ENCODE measurements at regions not wholly inside any gene's neighbourhood (a gene's known extent, or its start where the extent isn't known, plus 50 kb on each side); places are given as distances from the start of the nearest gene placed in this dataset.

- DNase-seq (ENCODE audit: low read depth in 2 of 2) = no peak
Observed at GRCh38 chr13:63209330-63210017, 1793.8 kb upstream of the PCDH20 start.

GRCh38 chr13:63208826-63209225 lies 1793.2 kb upstream of the PCDH20 start:
- no peak for DNase-seq (ENCODE audit: low read depth in 2 of 2)

- DNase-seq (ENCODE audit: low read depth in 2 of 2) = no peak
Observed at GRCh38 chr13:63206461-63206860, 1790.8 kb upstream of the PCDH20 start.

- DNase-seq (ENCODE audit: low read depth in 2 of 2) = no peak
Observed at GRCh38 chr13:63201493-63201892, 1785.8 kb upstream of the PCDH20 start.

- DNase-seq (ENCODE audit: low read depth in 2 of 2) = no peak
Observed at GRCh38 chr13:63199508-63199907, 1783.9 kb upstream of the PCDH20 start.

GRCh38 chr13:63198071-63198470 lies 1782.4 kb upstream of the PCDH20 start:
- no peak for DNase-seq (ENCODE audit: low read depth in 2 of 2)

- no peak for DNase-seq (ENCODE audit: low read depth in 2 of 2)
Observed at GRCh38 chr13:63195726-63196125, 1780.1 kb upstream of the PCDH20 start.

GRCh38 chr13:63190742-63191141 lies 1775.1 kb upstream of the PCDH20 start:
- DNase-seq (ENCODE audit: low read depth in 2 of 2) = no peak

GRCh38 chr13:63190219-63190618 lies 1774.6 kb upstream of the PCDH20 start:
- DNase-seq (ENCODE audit: low read depth in 2 of 2) = no peak

- no peak for DNase-seq (ENCODE audit: low read depth in 2 of 2)
Observed at GRCh38 chr13:63189712-63190111, 1774.1 kb upstream of the PCDH20 start.

GRCh38 chr13:63184693-63185092 lies 1769.0 kb upstream of the PCDH20 start:
- no peak for DNase-seq (ENCODE audit: low read depth in 2 of 2)

- DNase-seq (ENCODE audit: low read depth in 2 of 2) = no peak
Observed at GRCh38 chr13:63175536-63175935, 1759.9 kb upstream of the PCDH20 start.

GRCh38 chr13:63167699-63168337 lies 1752.2 kb upstream of the PCDH20 start:
- no peak for DNase-seq (ENCODE audit: low read depth in 2 of 2)

GRCh38 chr13:63166345-63166744 lies 1750.7 kb upstream of the PCDH20 start:
- no peak for DNase-seq (ENCODE audit: low read depth in 2 of 2)

GRCh38 chr13:63163903-63164302 lies 1748.3 kb upstream of the PCDH20 start:
- DNase-seq (ENCODE audit: low read depth in 2 of 2) = no peak

- no peak for DNase-seq (ENCODE audit: low read depth in 2 of 2)
Observed at GRCh38 chr13:63161219-63161618, 1745.6 kb upstream of the PCDH20 start.

- no peak for DNase-seq (ENCODE audit: low read depth in 2 of 2)
Observed at GRCh38 chr13:63156816-63157215, 1741.2 kb upstream of the PCDH20 start.

GRCh38 chr13:63149375-63149774 lies 1733.7 kb upstream of the PCDH20 start:
- no peak for DNase-seq (ENCODE audit: low read depth in 2 of 2)

GRCh38 chr13:63139277-63139676 lies 1723.6 kb upstream of the PCDH20 start:
- DNase-seq (ENCODE audit: low read depth in 2 of 2) = no peak

GRCh38 chr13:63129995-63130394 lies 1714.3 kb upstream of the PCDH20 start:
- DNase-seq (ENCODE audit: low read depth in 2 of 2) = no peak

- DNase-seq (ENCODE audit: low read depth in 2 of 2) = no peak
Observed at GRCh38 chr13:63128716-63129115, 1713.1 kb upstream of the PCDH20 start.

GRCh38 chr13:63124863-63125262 lies 1709.2 kb upstream of the PCDH20 start:
- no peak for DNase-seq (ENCODE audit: low read depth in 2 of 2)

GRCh38 chr13:63120883-63121282 lies 1705.2 kb upstream of the PCDH20 start:
- DNase-seq (ENCODE audit: low read depth in 2 of 2) = no peak

- DNase-seq (ENCODE audit: low read depth in 2 of 2) = no peak
Observed at GRCh38 chr13:63117710-63118109, 1702.1 kb upstream of the PCDH20 start.
